Neural progenitor cell (in vitro differentiated cells): ENCODE measurements at regions not wholly inside any gene's neighbourhood (a gene's known extent, or its start where the extent isn't known, plus 50 kb on each side); places are given as distances from the start of the nearest gene placed in this dataset.

Experiments used
- EZH2 ChIP-seq: fragments of 200-600 bp; sonication (generic); IDR thresholded peaks from 2 replicates; pipeline ENCODE4 v1.6.1; 2017; ENCODE audit warnings: antibody characterized with exemption, mild to moderate bottlenecking, moderate library complexity
- EZH2phosphoT487 ChIP-seq: fragments of 200-600 bp; sonication (generic); IDR thresholded peaks from 2 replicates; pipeline ENCODE4 v1.6.1; 2017; ENCODE audit warnings: antibody characterized with exemption
- TF ChIP-seq, protein P1 (sequence below): fragments of 200-600 bp; sonication (generic); IDR thresholded peaks from 2 replicates; pipeline ENCODE4 v1.5.1; 2017; ENCODE audit warnings: antibody characterized with exemption, mild to moderate bottlenecking

DNA sequence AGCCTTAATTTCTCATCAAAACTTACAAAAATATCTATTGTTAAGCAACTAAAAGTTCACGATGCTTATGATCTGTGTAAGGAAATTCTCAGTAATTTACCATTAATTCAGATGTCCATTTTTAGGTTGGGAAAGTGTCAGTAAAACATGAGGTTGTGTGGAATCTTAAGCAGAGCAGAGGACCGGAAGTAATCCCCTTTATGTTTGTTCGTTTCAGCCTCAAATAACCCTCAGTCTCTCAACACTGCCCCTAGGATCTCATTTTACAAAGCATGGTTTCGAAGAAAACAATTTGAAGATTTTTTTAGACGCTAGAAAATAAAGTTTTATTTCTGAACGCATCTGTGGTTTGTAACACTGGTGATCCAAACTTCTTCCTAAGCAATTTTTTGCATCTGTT is 504.2 kb downstream of the MAT2B start:
- TF ChIP-seq, protein P1, sequence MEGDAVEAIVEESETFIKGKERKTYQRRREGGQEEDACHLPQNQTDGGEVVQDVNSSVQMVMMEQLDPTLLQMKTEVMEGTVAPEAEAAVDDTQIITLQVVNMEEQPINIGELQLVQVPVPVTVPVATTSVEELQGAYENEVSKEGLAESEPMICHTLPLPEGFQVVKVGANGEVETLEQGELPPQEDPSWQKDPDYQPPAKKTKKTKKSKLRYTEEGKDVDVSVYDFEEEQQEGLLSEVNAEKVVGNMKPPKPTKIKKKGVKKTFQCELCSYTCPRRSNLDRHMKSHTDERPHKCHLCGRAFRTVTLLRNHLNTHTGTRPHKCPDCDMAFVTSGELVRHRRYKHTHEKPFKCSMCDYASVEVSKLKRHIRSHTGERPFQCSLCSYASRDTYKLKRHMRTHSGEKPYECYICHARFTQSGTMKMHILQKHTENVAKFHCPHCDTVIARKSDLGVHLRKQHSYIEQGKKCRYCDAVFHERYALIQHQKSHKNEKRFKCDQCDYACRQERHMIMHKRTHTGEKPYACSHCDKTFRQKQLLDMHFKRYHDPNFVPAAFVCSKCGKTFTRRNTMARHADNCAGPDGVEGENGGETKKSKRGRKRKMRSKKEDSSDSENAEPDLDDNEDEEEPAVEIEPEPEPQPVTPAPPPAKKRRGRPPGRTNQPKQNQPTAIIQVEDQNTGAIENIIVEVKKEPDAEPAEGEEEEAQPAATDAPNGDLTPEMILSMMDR, result peak; percentile 32
- no peak for TF ChIP-seq EZH2
- no peak for TF ChIP-seq EZH2phosphoT487
